ENCODE measurements at regions not wholly inside any gene's neighbourhood (a gene's known extent, or its start where the extent isn't known, plus 50 kb on each side); places are given as distances from the start of the nearest gene placed in this dataset.

GRCh38 chr20:10807013-10807412, 133.2 kb upstream of the JAG1 start:
- Mint-ChIP-seq H3K4me3 (no peak overlapping the region), H3K9me3 (no peaks in the 10 kb centered on the region), H3K36me3 (ENCODE audit: low read depth) (no peaks in the 10 kb centered on the region), H3K27me3 (ENCODE audit: insufficient read depth, low read depth, poor library complexity) (no peaks in the 10 kb centered on the region), H3K4me1 (peaks cover 9% of the 10 kb centered on the region; the same call in 2 of the 3 replicates), H3K27ac (no peak overlapping the region)
- no peak overlapping the region for H3K4me3 ChIP-seq
- H3K27me3 ChIP-seq (ENCODE audit: insufficient read depth) = no peaks in the 10 kb centered on the region
- no peak overlapping the region for H2AFZ ChIP-seq
- TF ChIP-seq CTCF (conservative IDR thresholded peaks at IDR 0.05; ENCODE audit: low read depth in 2 of 2) (no peak), EZH2 (IDR thresholded peaks at IDR 0.05; ENCODE audit: low read depth, unreplicated experiment) (no peak), ZNF462 (CRISPR knock-in tag; IDR thresholded peaks at IDR 0.05) (no peak), JUNB (IDR thresholded peaks at IDR 0.05; ENCODE audit: unreplicated experiment) (no peak), POLR2AphosphoS5 (IDR thresholded peaks at IDR 0.05; ENCODE audit: low read depth) (no peak), CREB1 (CRISPR knock-in tag; IDR thresholded peaks at IDR 0.05; ENCODE audit: low read depth) (no peak), EZH2phosphoT487 (IDR thresholded peaks at IDR 0.05; ENCODE audit: unreplicated experiment) (no peak), STAT1 (IDR thresholded peaks at IDR 0.05; ENCODE audit: unreplicated experiment) (no peak), NANOG (IDR thresholded peaks at IDR 0.05; ENCODE audit: borderline replicate concordance) (no peak), ZNF114 (CRISPR knock-in tag; IDR thresholded peaks at IDR 0.05) (no peak), ZNF331 (CRISPR knock-in tag; IDR thresholded peaks at IDR 0.05; ENCODE audit: low read depth) (no peak), ETS1 (IDR thresholded peaks at IDR 0.05) (no peak)
- TF ChIP-seq, protein P1, sequence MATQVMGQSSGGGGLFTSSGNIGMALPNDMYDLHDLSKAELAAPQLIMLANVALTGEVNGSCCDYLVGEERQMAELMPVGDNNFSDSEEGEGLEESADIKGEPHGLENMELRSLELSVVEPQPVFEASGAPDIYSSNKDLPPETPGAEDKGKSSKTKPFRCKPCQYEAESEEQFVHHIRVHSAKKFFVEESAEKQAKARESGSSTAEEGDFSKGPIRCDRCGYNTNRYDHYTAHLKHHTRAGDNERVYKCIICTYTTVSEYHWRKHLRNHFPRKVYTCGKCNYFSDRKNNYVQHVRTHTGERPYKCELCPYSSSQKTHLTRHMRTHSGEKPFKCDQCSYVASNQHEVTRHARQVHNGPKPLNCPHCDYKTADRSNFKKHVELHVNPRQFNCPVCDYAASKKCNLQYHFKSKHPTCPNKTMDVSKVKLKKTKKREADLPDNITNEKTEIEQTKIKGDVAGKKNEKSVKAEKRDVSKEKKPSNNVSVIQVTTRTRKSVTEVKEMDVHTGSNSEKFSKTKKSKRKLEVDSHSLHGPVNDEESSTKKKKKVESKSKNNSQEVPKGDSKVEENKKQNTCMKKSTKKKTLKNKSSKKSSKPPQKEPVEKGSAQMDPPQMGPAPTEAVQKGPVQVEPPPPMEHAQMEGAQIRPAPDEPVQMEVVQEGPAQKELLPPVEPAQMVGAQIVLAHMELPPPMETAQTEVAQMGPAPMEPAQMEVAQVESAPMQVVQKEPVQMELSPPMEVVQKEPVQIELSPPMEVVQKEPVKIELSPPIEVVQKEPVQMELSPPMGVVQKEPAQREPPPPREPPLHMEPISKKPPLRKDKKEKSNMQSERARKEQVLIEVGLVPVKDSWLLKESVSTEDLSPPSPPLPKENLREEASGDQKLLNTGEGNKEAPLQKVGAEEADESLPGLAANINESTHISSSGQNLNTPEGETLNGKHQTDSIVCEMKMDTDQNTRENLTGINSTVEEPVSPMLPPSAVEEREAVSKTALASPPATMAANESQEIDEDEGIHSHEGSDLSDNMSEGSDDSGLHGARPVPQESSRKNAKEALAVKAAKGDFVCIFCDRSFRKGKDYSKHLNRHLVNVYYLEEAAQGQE (IDR thresholded peaks at IDR 0.05; ENCODE audit: unreplicated experiment) = no peak
- no peaks in the 10 kb centered on the region for H3K36me3 ChIP-seq (ENCODE audit: insufficient read depth)
- no peaks in the 10 kb centered on the region for H3F3A ChIP-seq (replicated peaks; ENCODE audit: low read depth)
- H4K20me1 ChIP-seq (replicated peaks; ENCODE audit: insufficient read depth) = no peaks in the 10 kb centered on the region
- no peaks in the 10 kb centered on the region for H3K79me2 ChIP-seq (replicated peaks; ENCODE audit: insufficient read depth)
- ATAC-seq = peak; percentile 69
- 0 out of 2 replicates have a peak overlapping the region, but pooled peaks have one; percentile 24 for H3K4me2 ChIP-seq
- H3K27ac ChIP-seq (ENCODE audit: low read depth) = no peak overlapping the region
- peak; percentile 41 for DNase-seq (ENCODE audit: low spot score)
- peaks cover 8% of the 10 kb centered on the region for H3K4me1 ChIP-seq (ENCODE audit: insufficient read depth)
- H3K9me2 ChIP-seq (ENCODE audit: insufficient read depth) = peaks cover 21% of the 10 kb centered on the region

Measured in GM23338 (cell line).